ENCODE measurements at regions not wholly inside any gene's neighbourhood (a gene's known extent, or its start where the extent isn't known, plus 50 kb on each side); places are given as distances from the start of the nearest gene placed in this dataset.

DNA sequence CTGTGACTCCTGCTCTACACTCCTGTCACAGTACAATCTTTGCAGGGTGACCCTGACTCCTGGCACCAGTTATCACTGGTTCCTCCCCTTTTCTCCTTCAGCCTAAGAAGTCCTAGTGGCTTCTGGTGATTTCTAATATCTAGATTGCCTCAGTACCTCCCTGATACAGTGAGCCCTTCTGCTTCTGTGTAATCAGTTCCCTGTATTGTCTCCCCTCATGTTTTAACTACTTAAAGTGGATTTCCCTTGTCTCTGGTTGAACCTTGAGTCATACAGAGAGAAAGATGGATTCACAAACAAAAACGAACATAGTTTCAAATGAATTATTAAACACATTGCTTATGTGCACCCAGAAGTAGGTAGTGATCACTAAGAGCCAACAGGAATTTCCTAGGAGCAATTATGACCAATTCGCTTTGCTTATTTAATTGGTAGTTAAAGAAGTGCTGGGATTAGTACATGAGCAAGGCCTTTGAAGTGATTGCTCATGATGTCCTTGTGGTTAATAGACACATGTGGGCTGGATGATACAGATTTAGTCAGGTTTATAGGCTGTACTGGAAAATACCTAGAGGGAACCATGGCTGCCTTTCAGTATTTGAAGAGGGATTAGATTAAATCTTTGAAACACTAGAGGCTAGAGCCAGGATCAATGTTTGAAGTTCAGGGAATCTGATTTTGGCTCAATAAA is 145.8 kb upstream of the MEF2C start:
- TF ChIP-seq, protein P1, sequence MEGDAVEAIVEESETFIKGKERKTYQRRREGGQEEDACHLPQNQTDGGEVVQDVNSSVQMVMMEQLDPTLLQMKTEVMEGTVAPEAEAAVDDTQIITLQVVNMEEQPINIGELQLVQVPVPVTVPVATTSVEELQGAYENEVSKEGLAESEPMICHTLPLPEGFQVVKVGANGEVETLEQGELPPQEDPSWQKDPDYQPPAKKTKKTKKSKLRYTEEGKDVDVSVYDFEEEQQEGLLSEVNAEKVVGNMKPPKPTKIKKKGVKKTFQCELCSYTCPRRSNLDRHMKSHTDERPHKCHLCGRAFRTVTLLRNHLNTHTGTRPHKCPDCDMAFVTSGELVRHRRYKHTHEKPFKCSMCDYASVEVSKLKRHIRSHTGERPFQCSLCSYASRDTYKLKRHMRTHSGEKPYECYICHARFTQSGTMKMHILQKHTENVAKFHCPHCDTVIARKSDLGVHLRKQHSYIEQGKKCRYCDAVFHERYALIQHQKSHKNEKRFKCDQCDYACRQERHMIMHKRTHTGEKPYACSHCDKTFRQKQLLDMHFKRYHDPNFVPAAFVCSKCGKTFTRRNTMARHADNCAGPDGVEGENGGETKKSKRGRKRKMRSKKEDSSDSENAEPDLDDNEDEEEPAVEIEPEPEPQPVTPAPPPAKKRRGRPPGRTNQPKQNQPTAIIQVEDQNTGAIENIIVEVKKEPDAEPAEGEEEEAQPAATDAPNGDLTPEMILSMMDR (IDR thresholded peaks at IDR 0.05; ENCODE audit: insufficient read depth, low read depth, low read length) = no peak
- TF ChIP-seq EZH2 (IDR thresholded peaks at IDR 0.05; ENCODE audit: insufficient read depth, low read length) = no peak
